H1 (cell line): ENCODE measurements at regions not wholly inside any gene's neighbourhood (a gene's known extent, or its start where the extent isn't known, plus 50 kb on each side); places are given as distances from the start of the nearest gene placed in this dataset.

Experiments
- CTCF ChIA-PET: fragments of 300-600 bp; sonication (Branson Sonifier 250); formaldehyde crosslinking; loops from one replicate; lab custom pipeline; 2021; ENCODE audit not compliant: partially characterized antibody; lab: Charles Lee
- POLR2A ChIA-PET: fragments of 300-600 bp; sonication (Branson Sonifier 250); formaldehyde crosslinking; loops from one replicate; lab custom pipeline; 2021; ENCODE audit warnings: inconsistent platforms; ENCODE audit not compliant: partially characterized antibody; lab: Charles Lee
- DNase-seq, 2 experiments: peaks; one replicate each; pipeline versions ENCODE4 v3.0.0 to v3.0.0-alpha.2; 2010 to 2022; ENCODE audit warnings: low spot score in 2 of 2, low read depth in 1 of 2, mixed read lengths in 1 of 2
- FAIRE-seq: peaks from 2 replicates; lab custom pipeline; 2011; peaks lifted over from hg19 to GRCh38; lab: Jason Lieb, UNC
- H2AFZ ChIP-seq: 2 replicates; pipeline ENCODE4 v1.8.1; 2012; ENCODE audit warnings: low read length, inconsistent platforms
- H2AK5ac ChIP-seq: 2 replicates; pipeline ENCODE4 v1.6.1; 2013; ENCODE audit warnings: low read depth, low read length
- H2BK120ac ChIP-seq: replicated peaks from 2 replicates; pipeline ENCODE3; 2013; ENCODE audit warnings: low read depth, low read length, inconsistent platforms
- H2BK12ac ChIP-seq: 2 replicates; pipeline ENCODE4 v1.6.1; 2013; ENCODE audit warnings: low read depth, low read length
- H2BK15ac ChIP-seq: 2 replicates; pipeline ENCODE4 v1.6.1; 2013; ENCODE audit warnings: low read length
- H2BK20ac ChIP-seq: 2 replicates; pipeline ENCODE4 v1.6.1; 2013; ENCODE audit warnings: low read length
- H2BK5ac ChIP-seq: 2 replicates; pipeline ENCODE4 v1.6.1; 2013; ENCODE audit warnings: low read depth, low read length
- H3K14ac ChIP-seq: 2 replicates; pipeline ENCODE4 v1.6.1; 2013; ENCODE audit warnings: inconsistent platforms; ENCODE audit not compliant: insufficient read length
- H3K18ac ChIP-seq: 2 replicates; pipeline ENCODE4 v1.6.1; 2013; ENCODE audit warnings: low read length; ENCODE audit errors: extremely low read depth
- H3K23ac ChIP-seq: 2 replicates; pipeline ENCODE4 v1.6.1; 2013; ENCODE audit warnings: inconsistent platforms; ENCODE audit not compliant: insufficient read length
- H3K23me2 ChIP-seq: 2 replicates; pipeline ENCODE4 v1.6.1; 2013; ENCODE audit warnings: low read depth, low read length
- H3K27ac ChIP-seq: 2 replicates; pipeline ENCODE4 v1.6.1; 2011; ENCODE audit warnings: low read depth, low read length, inconsistent platforms
- H3K27me3 ChIP-seq, 4 experiments: replicated peaks in 1 of 4; 1 replicate in 1 of 4; 2 replicates in 3 of 4; pipeline versions ENCODE4 v1.6.1 to v1.8.1; 2011 to 2013; ENCODE audit warnings: low read length in 3 of 4, mild to moderate bottlenecking in 3 of 4, inconsistent platforms in 2 of 4, mixed read lengths in 2 of 4, moderate library complexity in 1 of 4; ENCODE audit not compliant: control insufficient read depth in 3 of 4, insufficient read depth in 3 of 4; ENCODE audit errors: extremely low read depth in 1 of 4
- H3K36me3 ChIP-seq, 4 experiments: 2 replicates each; pipeline versions ENCODE4 v1.6.1 to v1.8.1; 2011 to 2013; ENCODE audit warnings: mild to moderate bottlenecking in 4 of 4, low read length in 3 of 4, moderate library complexity in 2 of 4, control low read depth in 1 of 4, inconsistent platforms in 1 of 4; ENCODE audit not compliant: insufficient read depth in 4 of 4, control insufficient read depth in 2 of 4
- H3K4ac ChIP-seq: replicated peaks from 2 replicates; pipeline ENCODE3; 2013; ENCODE audit warnings: low read length, low read depth, mixed read lengths, inconsistent platforms; ENCODE audit not compliant: insufficient read length
- H3K4me1 ChIP-seq, 4 experiments: replicated peaks in 1 of 4; 1 replicate in 1 of 4; 2 replicates in 3 of 4; pipeline versions ENCODE4 v1.6.1 to v1.8.1; 2011 to 2013; ENCODE audit warnings: low read length in 3 of 4, inconsistent platforms in 2 of 4, mixed read lengths in 1 of 4; ENCODE audit not compliant: insufficient read depth in 4 of 4, control insufficient read depth in 3 of 4
- H3K4me2 ChIP-seq, 2 experiments: 2 replicates each; pipeline versions ENCODE4 v1.6.1 to v1.8.1; 2011 to 2013; ENCODE audit warnings: low read depth in 2 of 2, low read length in 2 of 2, control low read depth in 1 of 2, inconsistent platforms in 1 of 2, mild to moderate bottlenecking in 1 of 2; ENCODE audit not compliant: insufficient read depth in 1 of 2
- H3K4me3 ChIP-seq, 4 experiments: fragments of 200-600, 300-600 bp in 1 of 4; sonication (generic), shearing (Covaris generic), sonication (Bioruptor Twin) in 1 of 4; 2 replicates each; pipeline versions ENCODE4 v1.5.1 to v1.8.1; 2011 to 2016; ENCODE audit warnings: low read length in 4 of 4, low read depth in 3 of 4, control low read depth in 2 of 4, inconsistent platforms in 2 of 4, mild to moderate bottlenecking in 2 of 4, mixed read lengths in 1 of 4, moderate library complexity in 1 of 4; ENCODE audit not compliant: insufficient read depth in 2 of 4; ENCODE audit errors: extremely low read depth in 1 of 4
- H3K56ac ChIP-seq: replicated peaks from 2 replicates; pipeline ENCODE3; 2013; ENCODE audit warnings: low read depth, mild to moderate bottlenecking, mixed read lengths, low read length, inconsistent platforms; ENCODE audit not compliant: insufficient read length
- H3K79me1 ChIP-seq: 2 replicates; pipeline ENCODE4 v1.6.1; 2013; ENCODE audit warnings: low read depth, low read length, control low read depth
- H3K79me2 ChIP-seq, 2 experiments: 2 replicates each; pipeline versions ENCODE4 v1.6.1 to v1.8.1; 2012 to 2013; ENCODE audit warnings: low read length in 2 of 2, mild to moderate bottlenecking in 2 of 2, inconsistent platforms in 1 of 2; ENCODE audit not compliant: insufficient read depth in 2 of 2, control insufficient read depth in 1 of 2
- H3K9ac ChIP-seq, 4 experiments: replicated peaks in 1 of 4; 1 replicate in 1 of 4; 2 replicates in 3 of 4; pipeline versions ENCODE4 v1.6.1 to v1.8.1; 2011 to 2013; ENCODE audit warnings: low read depth in 3 of 4, low read length in 3 of 4, control low read depth in 2 of 4, mild to moderate bottlenecking in 2 of 4, moderate library complexity in 2 of 4, inconsistent platforms in 1 of 4; ENCODE audit errors: extremely low read depth in 1 of 4
- H3K9me3 ChIP-seq, 2 experiments: 2 replicates each; pipeline versions ENCODE4 v1.6.1 to v1.8.1; 2012 to 2013; ENCODE audit warnings: mild to moderate bottlenecking in 2 of 2, moderate library complexity in 2 of 2, control low read depth in 1 of 2, inconsistent platforms in 1 of 2, low read depth in 1 of 2, low read length in 1 of 2, mixed read lengths in 1 of 2; ENCODE audit not compliant: insufficient read depth in 2 of 2
- H4K20me1 ChIP-seq, 2 experiments: replicated peaks in 1 of 2; 2 replicates each; pipeline versions ENCODE3 to v1.8.1; 2011 to 2013; ENCODE audit warnings: inconsistent platforms in 2 of 2, low read length in 2 of 2, mild to moderate bottlenecking in 1 of 2; ENCODE audit not compliant: insufficient read depth in 2 of 2, control insufficient read depth in 1 of 2
- H4K5ac ChIP-seq: 2 replicates; pipeline ENCODE4 v1.6.1; 2013; ENCODE audit warnings: low read length, low read depth, mixed read lengths, inconsistent platforms; ENCODE audit not compliant: insufficient read length
- H4K8ac ChIP-seq: 2 replicates; pipeline ENCODE4 v1.8.0; 2013; ENCODE audit warnings: mild to moderate bottlenecking, moderate library complexity, low read length, inconsistent platforms; ENCODE audit not compliant: insufficient read depth; ENCODE audit errors: extremely low read depth
- H4K91ac ChIP-seq: replicated peaks from 2 replicates; pipeline ENCODE3; 2013; ENCODE audit warnings: low read length, mixed read lengths, inconsistent platforms; ENCODE audit not compliant: insufficient read length
- CBX8 ChIP-seq: fragments of 300-800, 300-1000 bp; sonication (generic); IDR thresholded peaks from 2 replicates; pipeline ENCODE4 v1.7.1; 2016; ENCODE audit warnings: low read depth, low read length, borderline replicate concordance
- CTBP2 ChIP-seq: IDR thresholded peaks from 2 replicates; pipeline ENCODE4 v1.7.0; 2011; ENCODE audit warnings: borderline replicate concordance, mild to moderate bottlenecking, moderate library complexity, mixed read lengths, low read length; ENCODE audit not compliant: insufficient read depth, insufficient read length
- POU5F1 ChIP-seq: IDR thresholded peaks from 2 replicates; pipeline ENCODE4 v1.6.1; 2011; ENCODE audit warnings: low read depth, mild to moderate bottlenecking, low read length, moderate library complexity
- RNF2 ChIP-seq: fragments of 200-900, 300-1000 bp; sonication (generic); IDR thresholded peaks from 2 replicates; pipeline ENCODE4 v1.7.1; 2016; ENCODE audit warnings: borderline replicate concordance, low read depth, mild to moderate bottlenecking, antibody characterized with exemption, low read length; ENCODE audit not compliant: poor library complexity, severe bottlenecking; ENCODE audit errors: missing control alignments
- SAP30 ChIP-seq: fragments of 300-600 bp; sonication (generic); IDR thresholded peaks from 2 replicates; pipeline ENCODE4 v1.7.1; 2012; ENCODE audit warnings: low read length, moderate library complexity, mild to moderate bottlenecking, inconsistent platforms; ENCODE audit not compliant: insufficient read depth, insufficient replicate concordance
- SIX5 ChIP-seq: IDR thresholded peaks from 2 replicates; pipeline ENCODE4 v1.6.1; 2011; ENCODE audit warnings: mild to moderate bottlenecking, low read depth, low read length
- SUZ12 ChIP-seq: fragments of 200-600 bp; sonication (generic); IDR thresholded peaks from 2 replicates; pipeline ENCODE4 v1.6.1; 2012; ENCODE audit warnings: mild to moderate bottlenecking, inconsistent platforms, low read length, moderate library complexity, mixed read lengths
- WGBS, 2 experiments: shearing (Covaris generic) in 1 of 2; methylation state at CpG; one replicate each; pipeline versions ENCODE4 v1.1.6 to v1.1.7; 2013 to 2015; ENCODE audit warnings: low lambda C conversion rate in 2 of 2, mixed read lengths in 2 of 2, inconsistent platforms in 1 of 2, low coverage in 1 of 2, missing lambda C conversion rate in 1 of 2; ENCODE audit not compliant: insufficient replicate concordance in 2 of 2, insufficient coverage in 1 of 2, insufficient read length in 1 of 2; ENCODE audit errors: extremely low coverage in 1 of 2, missing lambda C conversion rate in 1 of 2; 5-methylcytosine and 5-hydroxymethylcytosine counted together
- TF ChIP-seq, protein P1 (sequence below): IDR thresholded peaks from 2 replicates; pipeline ENCODE4 v1.6.1; 2012; ENCODE audit warnings: low read length, inconsistent platforms
- TF ChIP-seq, protein P2 (sequence below), 3 experiments: IDR thresholded peaks; 1 replicate in 2 of 3; 2 replicates in 1 of 3; pipeline versions ENCODE4 v1.5.1 to v1.6.1; 2011; ENCODE audit warnings: low read length in 3 of 3, mild to moderate bottlenecking in 3 of 3, inconsistent platforms in 2 of 3, low read depth in 1 of 3, moderate library complexity in 1 of 3; ENCODE audit not compliant: insufficient read depth in 1 of 3; ENCODE audit errors: control extremely low read depth in 1 of 3

DNA sequence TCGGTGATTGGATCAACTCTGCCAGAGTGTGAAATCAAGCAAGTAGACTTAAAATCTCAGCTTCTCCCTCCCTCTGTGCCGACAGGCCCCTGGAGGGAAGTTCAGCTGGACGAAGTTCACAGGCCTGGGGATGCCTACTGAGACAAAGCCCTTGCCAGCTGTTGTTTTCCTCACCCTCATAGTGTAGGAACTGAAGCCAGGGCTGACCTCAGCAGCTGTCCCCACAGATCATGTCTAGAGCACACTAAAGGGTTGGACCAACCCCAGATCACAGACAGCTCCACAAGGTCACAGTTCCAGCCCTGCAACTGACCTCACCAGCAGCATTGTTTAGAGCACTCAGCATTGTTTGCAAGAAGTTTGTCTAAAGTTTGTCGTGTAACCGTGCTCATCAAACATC, 261.9 kb upstream of the ECI2 start:
- Histone ChIP-seq H3K4ac (no peak overlapping the region), H2AFZ (no peak overlapping the region), H3K56ac (no peak overlapping the region), H2BK15ac (no peak overlapping the region), H2BK20ac (no peak overlapping the region), H2AK5ac (no peak overlapping the region), H2BK5ac (no peak overlapping the region), H2BK120ac (no peak overlapping the region), H3K27ac (no peak overlapping the region), H3K4me1 (peaks cover 0 to 3% (median 0%) of the 10 kb centered on the region in 4 experiments; a peak in 2 of 7 replicates), H4K5ac (no peak overlapping the region), H3K23me2 (no peaks in the 10 kb centered on the region), H3K79me2 (no peaks in the 10 kb centered on the region), H3K23ac (no peak overlapping the region), H3K9me3 (no peaks in the 10 kb centered on the region), H3K4me2 (no peak overlapping the region), H4K20me1 (no peaks in the 10 kb centered on the region), H3K9ac (no peak overlapping the region), H3K4me3 (no peak overlapping the region), H3K18ac (no peak overlapping the region), H3K14ac (no peak overlapping the region), H2BK12ac (no peak overlapping the region), H3K36me3 (no peaks in the 10 kb centered on the region), H4K8ac (no peak overlapping the region), H3K79me1 (no peaks in the 10 kb centered on the region), H4K91ac (no peak overlapping the region), H3K27me3 (no peaks in the 10 kb centered on the region)
- no peak for FAIRE-seq
- no peak for DNase-seq
- CTCF ChIA-PET, result interaction anchor here (1.1 to 2.0 kb wide), 5 partner anchors 10 to 414 kb away, joined by 3 to 6 read pairs (median 4); no protein-coding TSS in a partner anchor
- 87% methylated on average over 5 of the region's 5 CpGs; no CpG with 5 or more reads in 1 of the 2 experiments for WGBS, 2 experiments
- POLR2A ChIA-PET, result no interaction called here
- TF ChIP-seq SIX5 (no peak), POU5F1 (no peak), RNF2 (no peak), SUZ12 (no peak), CTBP2 (no peak), SAP30 (no peak), CBX8 (no peak)
- TF ChIP-seq, protein P1, sequence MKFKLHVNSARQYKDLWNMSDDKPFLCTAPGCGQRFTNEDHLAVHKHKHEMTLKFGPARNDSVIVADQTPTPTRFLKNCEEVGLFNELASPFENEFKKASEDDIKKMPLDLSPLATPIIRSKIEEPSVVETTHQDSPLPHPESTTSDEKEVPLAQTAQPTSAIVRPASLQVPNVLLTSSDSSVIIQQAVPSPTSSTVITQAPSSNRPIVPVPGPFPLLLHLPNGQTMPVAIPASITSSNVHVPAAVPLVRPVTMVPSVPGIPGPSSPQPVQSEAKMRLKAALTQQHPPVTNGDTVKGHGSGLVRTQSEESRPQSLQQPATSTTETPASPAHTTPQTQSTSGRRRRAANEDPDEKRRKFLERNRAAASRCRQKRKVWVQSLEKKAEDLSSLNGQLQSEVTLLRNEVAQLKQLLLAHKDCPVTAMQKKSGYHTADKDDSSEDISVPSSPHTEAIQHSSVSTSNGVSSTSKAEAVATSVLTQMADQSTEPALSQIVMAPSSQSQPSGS, result no peak
- TF ChIP-seq, protein P2, sequence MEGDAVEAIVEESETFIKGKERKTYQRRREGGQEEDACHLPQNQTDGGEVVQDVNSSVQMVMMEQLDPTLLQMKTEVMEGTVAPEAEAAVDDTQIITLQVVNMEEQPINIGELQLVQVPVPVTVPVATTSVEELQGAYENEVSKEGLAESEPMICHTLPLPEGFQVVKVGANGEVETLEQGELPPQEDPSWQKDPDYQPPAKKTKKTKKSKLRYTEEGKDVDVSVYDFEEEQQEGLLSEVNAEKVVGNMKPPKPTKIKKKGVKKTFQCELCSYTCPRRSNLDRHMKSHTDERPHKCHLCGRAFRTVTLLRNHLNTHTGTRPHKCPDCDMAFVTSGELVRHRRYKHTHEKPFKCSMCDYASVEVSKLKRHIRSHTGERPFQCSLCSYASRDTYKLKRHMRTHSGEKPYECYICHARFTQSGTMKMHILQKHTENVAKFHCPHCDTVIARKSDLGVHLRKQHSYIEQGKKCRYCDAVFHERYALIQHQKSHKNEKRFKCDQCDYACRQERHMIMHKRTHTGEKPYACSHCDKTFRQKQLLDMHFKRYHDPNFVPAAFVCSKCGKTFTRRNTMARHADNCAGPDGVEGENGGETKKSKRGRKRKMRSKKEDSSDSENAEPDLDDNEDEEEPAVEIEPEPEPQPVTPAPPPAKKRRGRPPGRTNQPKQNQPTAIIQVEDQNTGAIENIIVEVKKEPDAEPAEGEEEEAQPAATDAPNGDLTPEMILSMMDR (IDR thresholded peaks at IDR 0.05; ENCODE audit: control extremely low read depth in 1 of 3, insufficient read depth in 1 of 3, low read depth in 1 of 3, low read length in 3 of 3), result no peak
